ENCODE measurements at regions not wholly inside any gene's neighbourhood (a gene's known extent, or its start where the extent isn't known, plus 50 kb on each side); places are given as distances from the start of the nearest gene placed in this dataset.

GRCh38 chr1:56193656-56194055 lies 385.7 kb downstream of the PLPP3 start:
- no peak for TF ChIP-seq CTCF (IDR thresholded peaks at IDR 0.05; ENCODE audit: extremely low read depth, missing control alignments)
- DNase-seq (ENCODE audit: low spot score): no peak

- no peak for TF ChIP-seq CTCF (IDR thresholded peaks at IDR 0.05; ENCODE audit: extremely low read depth, missing control alignments)
- DNase-seq (ENCODE audit: low spot score): no peak
Measured at GRCh38 chr1:56191369-56191768, 388.0 kb downstream of the PLPP3 start.

- TF ChIP-seq CTCF (IDR thresholded peaks at IDR 0.05; ENCODE audit: extremely low read depth, missing control alignments): no peak
- no peak for DNase-seq (ENCODE audit: low spot score)
Measured at GRCh38 chr1:56190806-56191365, 388.5 kb downstream of the PLPP3 start.

- TF ChIP-seq CTCF (IDR thresholded peaks at IDR 0.05; ENCODE audit: extremely low read depth, missing control alignments): no peak
- DNase-seq (ENCODE audit: low spot score): no peak
Measured at GRCh38 chr1:56189946-56190805, 389.2 kb downstream of the PLPP3 start.

- no peak for TF ChIP-seq CTCF (IDR thresholded peaks at IDR 0.05; ENCODE audit: extremely low read depth, missing control alignments)
- no peak for DNase-seq (ENCODE audit: low spot score)
Measured at GRCh38 chr1:56189454-56189853, 389.9 kb downstream of the PLPP3 start.

- no peak for DNase-seq (ENCODE audit: low spot score)
Measured at GRCh38 chr1:56188855-56189254, 390.5 kb downstream of the PLPP3 start.

More at GRCh38 chr1:56188855-56189254, 390.5 kb downstream of the PLPP3 start:
- no peak for TF ChIP-seq CTCF (IDR thresholded peaks at IDR 0.05; ENCODE audit: extremely low read depth, missing control alignments)

Data from GM20000 (cell line).